ENCODE measurements at regions not wholly inside any gene's neighbourhood (a gene's known extent, or its start where the extent isn't known, plus 50 kb on each side); places are given as distances from the start of the nearest gene placed in this dataset.

DNA sequence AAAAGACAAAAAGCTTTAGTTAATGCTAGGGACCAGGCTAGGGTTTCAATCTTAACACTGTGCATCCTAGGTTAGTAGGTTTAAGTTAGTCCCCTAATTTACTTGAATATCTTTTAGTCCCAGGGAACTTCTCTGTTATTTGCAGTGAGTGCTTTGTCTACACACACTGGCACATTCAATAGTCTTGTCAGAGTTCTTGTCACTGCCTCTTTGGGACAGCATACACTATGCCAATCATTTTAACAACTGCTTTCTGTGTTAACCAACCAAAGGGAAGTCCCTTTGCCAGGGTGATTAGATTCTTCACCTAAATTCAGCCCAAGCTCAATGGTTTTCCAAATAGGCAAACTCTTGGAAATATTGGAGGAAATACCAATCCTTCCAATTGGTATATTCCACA is 221.8 kb upstream of the IGFBP7 start:
- CTCF ChIA-PET: no interaction called here
- H3K4me1 Mint-ChIP-seq (ENCODE audit: low read depth): no peaks in the 10 kb centered on the region
- Histone ChIP-seq H3K27ac (ENCODE audit: low read depth in 1 of 2, low read length in 2 of 2) (no peak overlapping the region), H3K4me3 (ENCODE audit: low read length) (no peak overlapping the region), H3K9me3 (ENCODE audit: control insufficient read depth in 1 of 2, insufficient read depth in 1 of 2, low read length in 2 of 2) (no peaks in the 10 kb centered on the region), H3K4me1 (ENCODE audit: insufficient read depth, low read length) (no peaks in the 10 kb centered on the region), H3K36me3 (ENCODE audit: insufficient read depth, low read length) (no peaks in the 10 kb centered on the region), H3K27me3 (ENCODE audit: control insufficient read depth in 1 of 2, insufficient read depth in 2 of 2, low read length in 2 of 2) (no peaks in the 10 kb centered on the region)
- no peaks in the 10 kb centered on the region for H3K9me3 Mint-ChIP-seq
- no peak overlapping the region for H3K4me3 Mint-ChIP-seq
- intact Hi-C loops (cut with DNase I, micrococcal nuclease): no loop called here
- no peak overlapping the region for H3K27ac Mint-ChIP-seq
- no peak for TF ChIP-seq CTCF (IDR thresholded peaks at IDR 0.05)
- no peak for ATAC-seq (ENCODE audit: poor library complexity)
- H3K27me3 Mint-ChIP-seq: no peaks in the 10 kb centered on the region
- H3K36me3 Mint-ChIP-seq (ENCODE audit: low read depth): no peaks in the 10 kb centered on the region
- POLR2A ChIA-PET: no interaction called here
- no peak for DNase-seq

GRCh38 chr4:57329279-57329678 is 219.1 kb upstream of the IGFBP7 start:
- Histone ChIP-seq H3K9me3 (ENCODE audit: control insufficient read depth in 1 of 2, insufficient read depth in 1 of 2, low read length in 2 of 2) (no peaks in the 10 kb centered on the region), H3K36me3 (ENCODE audit: insufficient read depth, low read length) (no peaks in the 10 kb centered on the region), H3K4me1 (ENCODE audit: insufficient read depth, low read length) (no peaks in the 10 kb centered on the region), H3K4me3 (ENCODE audit: low read length) (no peak overlapping the region), H3K27me3 (ENCODE audit: control insufficient read depth in 1 of 2, insufficient read depth in 2 of 2, low read length in 2 of 2) (no peaks in the 10 kb centered on the region), H3K27ac (ENCODE audit: low read depth in 1 of 2, low read length in 2 of 2) (no peak overlapping the region)
- intact Hi-C loops (cut with DNase I, micrococcal nuclease): no loop called here
- TF ChIP-seq CTCF (IDR thresholded peaks at IDR 0.05): no peak
- Mint-ChIP-seq H3K36me3 (ENCODE audit: low read depth) (no peaks in the 10 kb centered on the region), H3K4me3 (no peak overlapping the region), H3K4me1 (ENCODE audit: low read depth) (no peaks in the 10 kb centered on the region), H3K9me3 (no peaks in the 10 kb centered on the region), H3K27ac (no peak overlapping the region), H3K27me3 (no peaks in the 10 kb centered on the region)
- ATAC-seq (ENCODE audit: poor library complexity) (no peak), DNase-seq (no peak)
- ChIA-PET CTCF (no interaction called here), POLR2A (no interaction called here)

- no peaks in the 10 kb centered on the region for H3K9me3 Mint-ChIP-seq
- Histone ChIP-seq H3K27me3 (ENCODE audit: control insufficient read depth in 1 of 2, insufficient read depth in 2 of 2, low read length in 2 of 2) (no peaks in the 10 kb centered on the region), H3K4me3 (ENCODE audit: low read length) (no peak overlapping the region), H3K36me3 (ENCODE audit: insufficient read depth, low read length) (no peaks in the 10 kb centered on the region), H3K9me3 (ENCODE audit: control insufficient read depth in 1 of 2, insufficient read depth in 1 of 2, low read length in 2 of 2) (no peaks in the 10 kb centered on the region), H3K4me1 (ENCODE audit: insufficient read depth, low read length) (no peaks in the 10 kb centered on the region), H3K27ac (ENCODE audit: low read depth in 1 of 2, low read length in 2 of 2) (no peak overlapping the region)
- TF ChIP-seq CTCF (IDR thresholded peaks at IDR 0.05): no peak
- no peak overlapping the region for H3K4me3 Mint-ChIP-seq
- ATAC-seq (ENCODE audit: poor library complexity) (no peak), DNase-seq (no peak)
- H3K27me3 Mint-ChIP-seq: no peaks in the 10 kb centered on the region
- no peaks in the 10 kb centered on the region for H3K36me3 Mint-ChIP-seq (ENCODE audit: low read depth)
- ChIA-PET POLR2A (no interaction called here), CTCF (no interaction called here)
- H3K27ac Mint-ChIP-seq: no peak overlapping the region
- no peaks in the 10 kb centered on the region for H3K4me1 Mint-ChIP-seq (ENCODE audit: low read depth)
- intact Hi-C loops (cut with DNase I, micrococcal nuclease): no loop called here
Measured at GRCh38 chr4:57324673-57325307, 214.6 kb upstream of the IGFBP7 start.

All from CD4-positive, alpha-beta T cell (primary cell).